D341Med (cell line): ENCODE measurements at regions not wholly inside any gene's neighbourhood (a gene's known extent, or its start where the extent isn't known, plus 50 kb on each side); places are given as distances from the start of the nearest gene placed in this dataset.

Source experiments
- DNase-seq: peaks from one replicate; pipeline ENCODE4 v3.0.0; 2012; ENCODE audit warnings: low spot score

DNA sequence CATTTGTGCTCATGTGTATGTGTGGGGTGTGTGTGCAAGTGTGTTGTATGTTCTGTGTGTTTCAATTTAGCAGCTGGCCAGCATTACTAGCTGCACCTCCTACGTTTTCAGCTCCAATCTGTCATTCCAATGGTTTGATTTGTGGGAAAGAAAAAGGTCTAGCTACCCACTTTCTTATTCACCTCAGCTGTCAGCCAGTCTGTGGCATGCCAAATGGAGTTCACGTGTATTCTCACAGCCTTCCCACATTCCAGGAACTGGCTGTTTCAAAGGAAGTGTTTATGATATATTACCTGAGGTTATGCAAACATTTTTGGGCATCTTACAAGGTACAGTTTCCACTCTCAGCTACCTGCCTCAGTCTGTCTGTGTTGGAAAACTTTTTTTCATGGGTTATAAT is 220.2 kb upstream of the CPNE8 start:
- DNase-seq = no peak

DNA sequence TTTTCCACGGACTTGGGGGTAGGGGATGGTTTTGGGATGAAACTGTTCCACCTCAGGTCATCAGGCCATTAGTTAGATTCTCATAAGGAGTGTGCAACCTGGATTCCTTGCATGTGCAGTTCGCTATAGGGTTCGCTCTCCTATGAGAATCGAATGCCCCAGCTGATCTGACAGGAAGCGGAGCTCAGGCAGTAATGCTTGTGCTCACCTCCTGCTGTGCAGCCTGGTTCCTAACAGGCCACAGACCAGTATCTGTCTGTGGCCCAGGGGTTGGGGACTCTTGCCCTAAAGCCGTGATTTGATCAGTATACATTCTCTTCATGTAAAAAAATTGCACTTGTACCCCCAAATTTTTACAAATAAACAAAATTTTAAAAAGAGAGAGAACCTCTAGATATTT is 219.4 kb upstream of the CPNE8 start:
- DNase-seq = no peak

DNA sequence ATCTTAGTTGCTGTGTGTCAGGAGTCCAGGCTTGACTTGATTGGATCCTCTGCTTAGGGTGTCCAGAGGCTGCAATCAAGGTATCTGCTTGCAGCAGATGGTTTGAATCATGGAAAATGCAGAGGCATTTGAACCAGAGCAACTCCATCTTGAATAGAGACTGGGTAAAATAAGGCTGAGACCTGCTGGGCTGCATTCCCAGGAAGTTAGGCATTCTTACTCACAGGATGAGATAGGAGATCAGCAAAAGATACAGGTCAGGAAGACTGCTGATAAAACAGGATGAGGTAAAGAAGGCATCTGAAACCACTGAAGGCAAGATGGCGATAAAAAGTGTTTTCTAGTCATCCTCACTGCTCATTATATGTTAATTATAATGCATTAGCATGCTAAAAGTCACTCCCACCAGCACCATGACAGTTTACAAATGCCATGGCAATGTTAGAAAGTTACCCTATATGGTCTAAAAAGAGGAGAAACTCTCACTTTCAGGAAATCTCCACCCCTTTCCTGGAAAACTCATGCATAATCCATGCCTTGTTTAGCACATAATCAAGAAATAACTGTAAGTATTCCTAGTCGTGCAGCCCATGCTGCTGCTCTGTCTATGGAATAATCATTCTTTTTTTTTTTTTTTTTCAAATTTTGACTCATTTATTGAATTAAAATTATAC is 218.3 kb upstream of the CPNE8 start:
- no peak for DNase-seq

DNA sequence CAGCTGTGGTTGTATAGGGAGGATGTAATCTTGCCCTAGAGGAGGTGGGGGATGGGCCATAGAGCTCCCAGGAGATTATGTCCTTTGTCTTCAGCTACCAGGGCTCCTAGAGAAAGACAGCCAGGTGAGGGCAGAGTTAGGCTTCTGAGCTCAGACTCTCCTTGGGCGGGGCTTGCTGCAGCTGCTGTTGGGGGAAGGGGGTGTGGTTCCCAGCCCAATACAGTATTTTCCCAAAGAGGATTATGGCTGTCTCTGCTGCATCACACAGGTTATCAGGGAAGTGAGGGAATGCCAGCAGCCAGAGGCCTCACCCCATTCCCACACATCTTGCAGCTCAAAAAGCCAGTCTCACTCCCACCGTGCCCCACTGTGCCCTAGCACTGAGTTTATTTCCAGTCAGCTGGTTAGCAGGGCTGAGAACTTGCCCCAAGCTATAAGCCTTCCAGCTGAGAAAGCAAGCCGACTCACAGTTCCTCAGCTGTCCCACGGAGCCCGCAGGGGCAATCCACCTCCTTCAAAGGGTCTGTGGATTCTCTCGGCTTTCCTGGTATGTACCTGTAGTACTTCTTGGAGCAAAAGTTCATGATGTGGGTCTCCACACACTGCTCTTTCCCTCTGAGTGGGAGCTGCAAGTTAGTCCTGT is 217.3 kb upstream of the CPNE8 start:
- DNase-seq = no peak

DNA sequence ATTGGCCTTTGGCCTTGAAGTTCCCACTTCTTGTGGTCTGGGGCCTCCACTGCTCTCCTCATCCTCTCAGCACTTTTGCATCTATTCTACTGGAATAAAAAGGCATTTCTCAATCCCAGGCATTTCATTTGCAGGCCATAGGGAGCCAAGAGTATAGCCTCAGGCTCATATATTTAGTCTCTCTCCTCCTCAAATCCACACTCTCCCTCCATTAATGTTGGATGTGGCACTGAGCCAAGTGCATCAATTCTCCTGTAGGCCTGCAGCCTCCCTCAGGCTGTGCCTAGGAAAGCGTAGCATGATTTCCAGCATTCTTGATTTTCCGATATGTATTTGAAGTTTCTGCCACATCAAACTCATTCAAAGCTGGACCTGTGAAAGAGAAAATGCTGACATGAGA is 211.5 kb upstream of the CPNE8 start:
- DNase-seq = no peak

DNA sequence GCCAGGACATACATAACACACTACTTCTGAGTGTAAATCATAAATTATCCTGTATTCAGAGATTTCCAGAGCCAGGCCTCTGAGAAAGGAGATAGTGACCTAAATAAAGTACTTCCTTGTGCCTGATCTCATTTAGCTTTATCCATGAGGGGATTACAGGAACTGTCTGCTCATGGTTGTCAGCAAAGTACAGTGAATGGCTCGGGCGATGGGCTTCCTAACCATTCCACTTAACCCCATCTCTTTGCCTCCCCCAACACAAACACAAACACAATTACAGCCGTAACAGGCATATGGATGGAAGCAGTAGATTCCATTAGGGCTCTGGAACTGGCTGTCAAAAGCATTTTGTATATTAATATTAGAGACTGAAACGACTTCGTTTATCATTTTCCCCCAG is 206.7 kb upstream of the CPNE8 start:
- no peak for DNase-seq

DNA sequence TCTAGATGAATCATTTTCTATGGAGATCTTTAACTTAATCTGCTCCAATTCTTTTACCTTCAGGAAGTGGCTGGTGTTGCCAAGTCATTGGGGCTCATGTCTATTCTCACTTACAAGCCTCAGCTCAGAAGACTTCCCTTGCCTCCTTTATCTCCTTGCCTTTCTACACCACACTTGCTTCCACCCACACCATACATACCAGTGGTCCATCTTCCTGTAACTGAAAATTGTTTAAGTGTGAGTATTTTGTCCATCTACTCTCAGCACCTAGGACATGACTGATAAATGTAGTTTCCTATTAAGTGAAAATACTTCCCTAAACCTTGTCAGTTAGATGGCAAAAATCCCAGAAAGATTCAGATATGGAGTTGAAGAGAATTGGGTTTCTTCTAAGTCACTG is 199.7 kb upstream of the CPNE8 start:
- no peak for DNase-seq

DNA sequence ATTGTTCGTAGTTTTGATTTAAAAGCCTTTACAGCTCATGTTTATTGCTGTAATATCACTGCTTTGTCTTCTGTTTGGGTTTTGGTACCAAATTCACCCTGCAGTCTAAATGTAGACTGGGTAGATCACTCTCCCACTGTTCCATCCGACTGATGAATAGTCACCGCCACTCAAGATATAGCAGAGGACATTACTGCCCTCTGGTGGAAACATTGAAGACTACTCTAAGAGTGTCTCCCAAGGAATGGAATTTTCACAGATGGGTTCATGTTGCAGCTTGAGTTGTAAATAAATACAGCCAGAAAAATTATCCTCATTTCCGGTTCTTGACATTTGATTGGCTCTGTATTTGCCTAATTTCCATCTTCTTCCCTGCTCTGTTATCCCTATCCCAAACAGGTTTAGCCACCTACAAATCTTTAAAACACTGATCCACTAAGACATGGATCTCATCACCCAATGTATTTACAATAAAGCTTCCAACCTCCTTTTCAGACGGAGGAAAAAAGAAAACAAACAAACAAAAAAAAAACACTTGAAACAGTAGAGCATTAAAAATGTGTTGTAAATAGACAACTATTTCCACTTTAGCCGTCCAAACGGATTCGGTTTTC is 198.3 kb upstream of the CPNE8 start:
- DNase-seq = peak; percentile 67

DNA sequence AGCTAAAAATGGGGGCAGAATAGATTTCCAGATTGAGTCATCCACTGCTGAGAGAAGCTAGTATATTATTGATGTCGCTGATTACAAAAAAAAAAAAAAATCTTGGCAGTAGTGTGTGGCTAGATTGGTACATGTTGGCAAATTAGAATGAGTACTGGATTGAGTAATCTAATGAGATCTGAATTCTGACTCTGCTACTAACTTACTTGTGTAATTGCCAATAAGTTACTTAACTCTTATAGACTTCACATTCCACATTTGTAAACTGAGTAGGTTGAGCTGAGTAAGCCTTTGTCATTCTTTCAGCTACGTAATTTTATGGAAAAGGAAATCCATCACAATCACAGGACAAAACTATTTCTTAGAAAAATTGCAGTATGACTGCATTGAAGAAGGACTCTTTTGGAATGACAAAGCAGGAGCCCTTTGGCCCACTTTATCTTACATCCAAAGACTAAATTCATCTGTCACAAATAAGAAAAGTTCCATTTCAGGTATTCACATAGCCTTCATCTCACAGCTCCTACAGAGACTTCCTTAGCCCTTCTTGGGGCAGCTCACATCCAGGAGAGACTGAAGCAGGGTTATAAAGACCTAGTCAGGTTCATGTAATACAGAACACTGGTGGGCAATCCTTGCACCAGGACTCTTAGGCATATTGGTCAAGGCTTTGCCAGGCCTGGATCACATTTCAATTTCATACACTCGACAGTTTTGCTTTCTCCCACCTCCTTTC is 197.3 kb upstream of the CPNE8 start:
- DNase-seq = no peak

DNA sequence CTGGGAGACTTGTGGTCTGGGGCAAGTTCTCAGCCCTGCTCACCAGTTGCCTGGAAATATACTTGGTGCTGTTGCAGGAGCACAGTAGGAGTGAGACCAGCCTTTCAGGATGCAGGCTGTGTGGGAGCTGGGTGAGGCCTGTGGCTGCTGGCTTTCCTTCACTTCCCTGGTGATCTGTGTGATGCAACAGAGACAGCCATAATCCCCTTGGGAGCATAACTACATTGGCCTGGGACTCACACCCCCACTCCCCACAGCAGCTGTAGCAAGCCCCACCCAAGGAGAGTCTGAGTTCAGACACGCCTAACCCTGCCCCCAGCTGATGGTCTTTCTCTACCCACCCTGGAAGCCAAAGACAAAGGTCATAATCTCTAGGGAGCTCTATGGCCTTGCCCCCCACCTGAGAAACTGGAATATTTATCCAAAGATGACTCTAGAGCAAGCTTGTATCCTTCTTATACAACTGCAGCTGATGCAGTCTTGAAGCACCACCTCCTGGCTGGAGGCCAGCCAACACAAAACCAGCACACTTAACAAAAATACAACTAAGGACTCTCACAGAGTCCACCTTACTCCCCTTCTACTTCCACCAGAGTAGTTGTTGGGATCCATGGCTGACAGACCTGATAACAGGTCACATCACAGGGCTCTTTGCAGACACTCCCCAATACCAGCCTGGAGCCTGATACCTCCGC is 190.4 kb upstream of the CPNE8 start:
- DNase-seq = no peak

DNA sequence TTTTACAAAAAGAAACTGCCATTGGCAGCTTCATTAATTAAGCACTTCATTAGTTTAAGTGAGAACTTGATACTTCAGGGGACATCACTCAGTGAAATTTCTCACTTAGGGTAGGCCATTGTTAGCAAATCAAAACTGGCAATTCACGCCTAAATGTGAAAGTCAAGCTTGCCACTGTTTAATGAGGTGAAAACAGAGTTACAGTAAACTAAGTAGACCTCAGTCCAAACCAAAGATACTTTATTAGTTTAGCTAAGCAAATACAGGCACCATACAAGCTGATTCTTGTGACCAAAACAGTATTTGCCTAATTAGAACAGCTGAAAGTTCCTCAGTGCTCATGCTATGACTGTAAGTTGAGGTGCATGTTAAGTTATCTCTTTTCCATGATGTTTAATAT is 176.5 kb upstream of the CPNE8 start:
- DNase-seq = no peak

DNA sequence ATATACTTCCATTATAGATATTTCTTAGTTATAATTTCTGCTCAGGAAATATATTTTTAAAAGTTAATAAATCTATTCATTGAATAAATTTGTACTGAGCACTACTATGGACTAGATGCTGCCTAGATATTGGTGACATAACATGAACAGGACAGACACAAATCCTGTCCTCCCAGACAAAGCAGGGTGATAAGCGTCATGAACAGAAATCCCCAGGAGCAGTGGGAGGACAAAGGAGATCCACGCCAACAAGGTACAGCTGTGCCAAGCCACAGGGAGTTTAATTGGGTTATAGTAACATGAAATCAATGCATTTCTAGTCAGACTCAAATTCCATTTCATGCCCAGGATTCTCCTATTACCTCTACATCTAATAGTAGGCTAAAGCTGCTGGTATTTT is 171.8 kb upstream of the CPNE8 start:
- no peak for DNase-seq

DNA sequence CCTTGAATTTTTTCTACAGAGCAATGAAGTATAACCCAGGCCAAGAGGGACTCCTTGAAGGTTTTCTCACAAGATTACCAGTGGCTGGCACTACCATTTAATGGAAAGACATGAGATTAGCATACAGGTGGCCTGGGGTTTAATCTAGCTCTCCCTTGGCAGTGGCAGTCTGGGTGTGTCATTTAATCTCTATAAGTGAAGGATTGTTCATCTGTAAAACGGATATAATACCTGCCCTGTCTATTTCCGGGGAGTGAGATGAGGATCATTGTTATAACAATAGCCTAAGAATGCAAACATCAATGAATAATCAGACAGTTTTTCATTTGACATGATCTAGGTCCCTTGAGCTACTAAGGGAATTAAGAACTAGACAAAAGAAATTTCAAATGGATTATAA is 168.7 kb upstream of the CPNE8 start:
- no peak for DNase-seq

DNA sequence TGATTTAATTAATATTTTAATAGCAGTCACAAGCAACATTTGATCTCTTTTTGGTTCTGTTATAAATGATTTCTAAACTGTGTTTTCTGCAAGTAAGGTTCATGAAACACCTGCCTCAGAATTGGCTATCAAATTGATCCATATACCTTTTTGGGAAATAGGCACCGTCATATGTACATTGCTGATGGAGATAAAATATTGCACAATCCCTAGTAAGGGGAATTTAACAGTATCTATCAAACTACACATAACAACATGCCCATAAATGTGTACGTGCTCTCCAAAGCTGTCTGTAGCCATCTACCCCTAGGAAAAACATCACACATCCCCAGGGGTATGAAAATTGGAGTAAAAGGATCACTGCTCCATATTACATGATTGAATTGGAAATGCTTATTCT is 167.3 kb upstream of the CPNE8 start:
- no peak for DNase-seq

DNA sequence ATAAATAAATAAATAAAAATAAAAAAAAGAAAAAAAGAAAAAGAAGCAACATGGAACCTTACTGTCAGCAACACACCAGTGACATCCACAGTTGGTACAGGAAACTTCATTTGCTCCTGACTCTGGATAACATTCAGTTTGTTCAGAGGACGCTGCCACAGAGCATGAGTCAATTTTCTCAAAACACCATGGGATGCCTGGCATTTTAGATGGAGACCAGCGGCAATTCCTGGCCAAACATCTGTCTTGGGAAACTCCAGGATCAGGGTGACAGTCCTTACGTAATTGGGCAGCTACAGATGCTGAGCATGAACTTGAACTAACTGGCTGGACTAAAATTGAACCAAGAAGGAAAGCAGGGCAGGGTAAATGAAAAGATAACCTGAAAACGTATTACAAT is 166.2 kb upstream of the CPNE8 start:
- no peak for DNase-seq

DNA sequence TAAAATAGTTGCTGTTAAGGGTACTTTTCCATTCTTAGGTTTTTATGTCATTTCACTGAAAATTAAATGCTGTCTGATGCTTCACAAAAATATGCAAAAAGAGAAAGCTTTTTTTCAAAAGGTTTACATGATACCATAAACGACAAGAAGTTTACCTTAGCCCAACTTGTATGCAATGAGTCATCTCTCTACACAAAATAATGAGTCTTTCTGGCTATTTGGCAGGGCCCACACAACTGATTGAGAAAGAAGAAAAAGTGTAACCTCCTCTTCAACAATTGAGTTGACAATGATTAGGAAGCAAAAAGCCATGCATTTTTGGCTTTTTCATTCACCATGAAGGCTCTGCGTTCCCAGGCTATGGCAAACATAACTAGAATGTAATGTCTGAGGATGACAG is 165.4 kb upstream of the CPNE8 start:
- DNase-seq = no peak

DNA sequence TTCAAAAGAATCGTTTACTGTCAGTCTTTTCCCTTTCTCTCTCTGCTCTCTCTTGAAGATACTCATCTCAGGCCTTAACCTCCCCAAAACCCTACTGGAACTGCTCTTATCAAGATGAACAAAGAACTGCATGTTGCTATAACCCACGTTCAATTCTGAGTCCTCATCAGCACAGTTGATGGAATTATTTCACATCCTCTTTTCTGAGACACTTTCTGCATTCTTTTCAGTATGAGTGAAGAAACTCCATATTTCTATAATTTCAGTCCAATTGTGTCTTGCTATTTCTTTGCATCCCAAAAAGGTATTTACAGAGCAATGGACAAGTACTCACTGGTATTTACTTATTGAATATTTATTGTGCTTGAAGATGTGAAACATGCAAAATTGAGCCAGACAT is 160.1 kb upstream of the CPNE8 start:
- no peak for DNase-seq

DNA sequence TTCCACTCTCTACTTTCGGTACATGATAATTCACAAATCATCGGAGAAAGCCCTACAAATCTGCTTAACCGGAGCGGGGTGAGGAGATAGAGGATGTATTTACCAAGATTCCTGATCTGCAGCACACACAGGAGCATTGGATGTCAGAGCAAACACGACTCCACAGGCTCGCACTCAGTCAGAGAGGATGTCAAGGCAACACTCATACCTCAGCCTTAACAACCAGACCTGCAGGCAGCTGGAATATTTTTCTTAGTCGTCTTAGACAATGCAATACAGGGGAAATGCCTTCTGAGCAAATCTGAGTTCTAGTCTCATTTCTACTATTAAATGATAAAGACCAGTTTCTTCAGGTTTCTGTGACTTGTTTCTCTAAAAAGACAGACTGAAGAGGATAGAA is 159.3 kb upstream of the CPNE8 start:
- DNase-seq = no peak

DNA sequence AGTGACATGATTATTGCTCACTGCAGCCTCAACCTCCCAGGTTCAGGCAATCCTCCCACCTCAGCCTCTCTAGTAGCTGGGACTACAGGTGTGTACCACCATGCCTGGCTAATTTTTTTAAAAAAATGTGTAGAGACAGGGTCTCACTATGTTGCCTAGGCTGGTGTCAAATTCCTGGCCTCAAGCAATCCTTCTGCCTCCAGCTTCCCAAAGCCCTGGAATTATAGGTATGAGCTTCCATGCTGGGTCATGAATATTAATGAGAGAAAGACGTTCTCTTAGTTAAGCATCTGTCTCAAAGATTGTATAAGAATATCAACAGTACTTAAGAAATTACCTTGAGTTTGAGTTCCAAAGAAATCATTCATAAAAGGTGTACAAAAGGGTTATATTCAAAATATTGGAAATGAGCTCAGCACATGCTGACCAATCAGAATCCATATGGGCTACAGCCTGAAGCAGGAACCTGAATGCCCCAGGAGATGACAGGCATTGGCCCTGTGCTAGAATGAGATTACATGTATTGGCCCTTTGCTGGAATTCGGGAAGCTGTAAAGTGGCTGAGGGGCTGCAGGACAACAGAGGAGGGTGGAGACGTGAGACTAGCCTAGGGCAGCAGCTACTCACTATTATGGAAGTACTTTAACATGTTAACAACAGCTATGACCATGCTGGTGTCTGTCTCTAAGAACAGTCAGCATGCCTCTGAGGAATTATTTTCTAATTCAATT is 157.0 kb upstream of the CPNE8 start:
- no peak for DNase-seq

DNA sequence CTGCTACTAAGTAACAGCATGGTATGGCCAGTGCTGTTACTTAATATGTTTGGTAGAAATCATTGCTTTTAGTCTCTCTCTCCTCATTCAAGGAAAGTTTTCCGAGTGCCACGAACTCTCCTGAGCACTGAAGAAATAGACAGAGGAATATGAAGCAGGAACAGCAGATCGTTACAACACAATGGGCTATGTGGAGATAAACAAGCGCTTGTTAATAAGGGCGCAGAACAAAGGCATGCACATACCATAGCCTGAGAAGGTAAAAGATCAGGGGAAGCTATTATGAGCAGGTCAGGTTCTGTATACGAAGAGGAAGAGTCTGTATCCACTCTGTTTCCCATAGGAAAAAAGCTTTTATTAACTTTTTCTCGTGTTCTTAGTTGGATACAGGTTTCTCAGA is 156.2 kb upstream of the CPNE8 start:
- DNase-seq = no peak

DNA sequence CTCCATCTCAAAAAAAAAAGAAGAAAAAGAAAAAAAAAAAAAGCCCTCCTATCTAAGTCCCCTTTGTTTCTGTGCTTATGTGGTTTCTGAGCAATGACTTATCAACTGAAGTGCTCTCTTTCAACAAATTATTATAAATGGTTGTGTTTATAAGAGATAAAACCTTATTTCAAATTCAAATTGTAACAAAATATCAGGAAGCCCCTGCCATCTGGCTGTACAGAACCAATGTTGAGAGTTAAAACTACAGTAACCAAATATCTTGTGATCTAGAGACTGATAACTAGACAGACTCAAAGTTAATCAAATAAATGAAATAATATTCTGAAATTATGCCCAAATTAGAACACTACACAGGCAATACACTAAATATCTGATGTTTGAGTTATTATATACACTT is 143.0 kb upstream of the CPNE8 start:
- DNase-seq = no peak
